HG02885 (cell line): ENCODE measurements at regions not wholly inside any gene's neighbourhood (a gene's known extent, or its start where the extent isn't known, plus 50 kb on each side); places are given as distances from the start of the nearest gene placed in this dataset.

Experiments used
- ATAC-seq: cut with Tn5 transposase; IDR thresholded peaks from one replicate; pipeline ENCODE4 v1.9.1; 2021; ENCODE audit warnings: mild to moderate bottlenecking; ENCODE audit not compliant: unreplicated experiment, poor library complexity

- ATAC-seq: peak; percentile 80
Observed at GRCh38 chr12:38138225-38139221, 178.1 kb upstream of the ALG10B start.

- no peak for ATAC-seq
Observed at GRCh38 chr12:38139456-38139855, 177.1 kb upstream of the ALG10B start.

- no peak for ATAC-seq
Observed at GRCh38 chr12:38141239-38141638, 175.3 kb upstream of the ALG10B start.

- ATAC-seq: no peak
Observed at GRCh38 chr12:38141861-38142260, 174.7 kb upstream of the ALG10B start.

GRCh38 chr12:38142974-38143373 is 173.6 kb upstream of the ALG10B start:
- no peak for ATAC-seq

GRCh38 chr12:38144049-38144448 is 172.5 kb upstream of the ALG10B start:
- ATAC-seq: no peak

- ATAC-seq: no peak
Observed at GRCh38 chr12:38144601-38145436, 171.8 kb upstream of the ALG10B start.

- no peak for ATAC-seq
Observed at GRCh38 chr12:38149395-38150073, 167.0 kb upstream of the ALG10B start.

- ATAC-seq: no peak
Observed at GRCh38 chr12:38151991-38152700, 164.4 kb upstream of the ALG10B start.

GRCh38 chr12:38152816-38153736 is 163.5 kb upstream of the ALG10B start:
- ATAC-seq: no peak

GRCh38 chr12:38153737-38154061 is 162.9 kb upstream of the ALG10B start:
- no peak for ATAC-seq

GRCh38 chr12:38154096-38155019 is 162.2 kb upstream of the ALG10B start:
- no peak for ATAC-seq

- no peak for ATAC-seq
Observed at GRCh38 chr12:38155020-38155395, 161.6 kb upstream of the ALG10B start.

- no peak for ATAC-seq
Observed at GRCh38 chr12:38155526-38156496, 160.8 kb upstream of the ALG10B start.

- no peak for ATAC-seq
Observed at GRCh38 chr12:38156497-38157245, 159.9 kb upstream of the ALG10B start.

- ATAC-seq: no peak
Observed at GRCh38 chr12:38157274-38157932, 159.2 kb upstream of the ALG10B start.
